B cell (primary cell): ENCODE measurements at regions not wholly inside any gene's neighbourhood (a gene's known extent, or its start where the extent isn't known, plus 50 kb on each side); places are given as distances from the start of the nearest gene placed in this dataset.

Experiments
- ATAC-seq: fragments of 200-7000 bp; cut with Tn5 transposase; one replicate; pipeline ENCODE4 v1.10.0; 2021; ENCODE audit warnings: low read depth, mild to moderate bottlenecking, moderate number of reproducible peaks, moderate library complexity
- CTCF ChIA-PET: fragments of 350-600 bp; sonication (Branson Sonifier 250); formaldehyde crosslinking; loops from one replicate; lab custom pipeline; 2021; ENCODE audit warnings: antibody characterized with exemption, inconsistent platforms; lab: Charles Lee
- POLR2A ChIA-PET: fragments of 350-600 bp; sonication (Branson Sonifier 250); formaldehyde crosslinking; loops from one replicate; lab custom pipeline; 2021; ENCODE audit warnings: antibody characterized with exemption; lab: Charles Lee
- DNase-seq: peaks from one replicate; pipeline ENCODE4 v3.0.0; 2013
- H2AFZ ChIP-seq: 2 replicates; pipeline ENCODE4 v1.6.1; 2012; ENCODE audit warnings: mild to moderate bottlenecking, low read depth, low read length; ENCODE audit not compliant: insufficient read depth, poor library complexity, severe bottlenecking
- H3K27ac ChIP-seq, 2 donors: 1 replicate in 1 of 2; 2 replicates in 1 of 2; pipeline ENCODE4 v1.5.1; 2012 to 2013; ENCODE audit warnings: low read length in 2 of 2, mild to moderate bottlenecking in 2 of 2, moderate library complexity in 1 of 2
- H3K27me3 ChIP-seq, 4 experiments: fragments of 200-600 bp in 1 of 4; sonication (generic) in 1 of 4; replicated peaks in 1 of 4; 1 replicate in 2 of 4; 2 replicates in 2 of 4; pipeline versions ENCODE4 v1.6.1 to v1.7.0; 2013 to 2016; ENCODE audit warnings: low read length in 3 of 4, mild to moderate bottlenecking in 2 of 4, mixed read lengths in 1 of 4, moderate library complexity in 1 of 4; ENCODE audit not compliant: insufficient read depth in 4 of 4, control insufficient read depth in 3 of 4; ENCODE audit errors: control extremely low read depth in 1 of 4
- H3K36me3 ChIP-seq, 2 experiments: replicated peaks in 1 of 2; 1 replicate in 1 of 2; 2 replicates in 1 of 2; pipeline versions ENCODE4 v1.6.1 to v1.7.1; 2013; ENCODE audit warnings: low read length in 1 of 2; ENCODE audit not compliant: insufficient read depth in 2 of 2, control insufficient read depth in 1 of 2; ENCODE audit errors: control extremely low read depth in 1 of 2, extremely low read depth in 1 of 2
- H3K4me1 ChIP-seq, 2 donors: fragments of 200-600 bp in 1 of 2; sonication (generic) in 1 of 2; 1 replicate in 1 of 2; 2 replicates in 1 of 2; pipeline versions ENCODE4 v1.5.1 to v1.6.1; 2013 to 2017; ENCODE audit warnings: low read length in 2 of 2; ENCODE audit not compliant: control insufficient read depth in 2 of 2, insufficient read depth in 2 of 2
- H3K4me2 ChIP-seq: replicated peaks from 2 replicates; pipeline ENCODE3; 2012; ENCODE audit warnings: mild to moderate bottlenecking, low read depth, low read length; ENCODE audit not compliant: poor library complexity, severe bottlenecking
- H3K4me3 ChIP-seq, 5 experiments: fragments of 200-600 bp in 1 of 5; sonication (generic) in 1 of 5; 1 replicate in 3 of 5; 2 replicates in 2 of 5; pipeline versions ENCODE4 v1.5.1 to v1.7.0; 2011 to 2016; ENCODE audit warnings: low read length in 4 of 5, mild to moderate bottlenecking in 4 of 5, low read depth in 2 of 5, control low read depth in 1 of 5, moderate library complexity in 1 of 5; ENCODE audit not compliant: insufficient read depth in 1 of 5; ENCODE audit errors: control extremely low read depth in 1 of 5, extremely low read depth in 1 of 5
- H3K79me2 ChIP-seq: fragments of 200-600 bp; sonication (generic); one replicate; pipeline ENCODE4 v1.6.0; 2016; ENCODE audit warnings: low read length; ENCODE audit not compliant: control insufficient read depth, insufficient read depth
- H3K9ac ChIP-seq: fragments of 200-600 bp; sonication (generic); 2 replicates; pipeline ENCODE4 v1.6.1; 2017; ENCODE audit warnings: mild to moderate bottlenecking, low read length, moderate library complexity
- H3K9me3 ChIP-seq, 3 donors: one replicate each; pipeline versions ENCODE4 v1.6.1 to v1.7.1; 2013; ENCODE audit warnings: low read length in 2 of 3; ENCODE audit not compliant: control insufficient read depth in 2 of 3, insufficient read depth in 1 of 3; ENCODE audit errors: control extremely low read depth in 1 of 3
- H4K20me1 ChIP-seq: 2 replicates; pipeline ENCODE4 v1.6.0; 2012; ENCODE audit warnings: mild to moderate bottlenecking, low read length; ENCODE audit not compliant: insufficient read depth, control insufficient read depth, poor library complexity, severe bottlenecking
- H3K27ac Mint-ChIP-seq: one replicate; pipeline ENCODE4 v1.8.0; 2021; ENCODE audit warnings: mixed read lengths
- H3K27me3 Mint-ChIP-seq: one replicate; pipeline ENCODE4 v1.8.0; 2021; ENCODE audit warnings: mixed read lengths
- H3K4me1 Mint-ChIP-seq: one replicate; pipeline ENCODE4 v1.8.0; 2021; ENCODE audit warnings: mixed read lengths
- H3K4me3 Mint-ChIP-seq: one replicate; pipeline ENCODE4 v1.8.0; 2021; ENCODE audit warnings: mixed read lengths
- H3K9me3 Mint-ChIP-seq: one replicate; pipeline ENCODE4 v1.8.0; 2022; ENCODE audit warnings: mixed read lengths; ENCODE audit not compliant: insufficient read depth
- EZH2 ChIP-seq: IDR thresholded peaks from 2 replicates; pipeline ENCODE4 v1.6.1; 2012; ENCODE audit warnings: borderline replicate concordance, low read depth, mild to moderate bottlenecking, moderate library complexity, low read length; ENCODE audit not compliant: insufficient read depth, poor library complexity, severe bottlenecking
- WGBS: methylation state at CpG from one replicate; pipeline ENCODE4 v1.1.5; 2013; ENCODE audit warnings: missing lambda C conversion rate; ENCODE audit not compliant: insufficient coverage; 5-methylcytosine and 5-hydroxymethylcytosine counted together
- intact Hi-C: fragments of 100-400 bp; cut with micrococcal nuclease; formaldehyde crosslinking; loops from one replicate; pipeline ENCODE4 v1.10.0; 2022
- TF ChIP-seq, protein P1 (sequence below): fragments of 200-600 bp; IDR thresholded peaks from one replicate; pipeline ENCODE4 v1.8.0; 2022; ENCODE audit warnings: antibody characterized with exemption, mild to moderate bottlenecking

DNA sequence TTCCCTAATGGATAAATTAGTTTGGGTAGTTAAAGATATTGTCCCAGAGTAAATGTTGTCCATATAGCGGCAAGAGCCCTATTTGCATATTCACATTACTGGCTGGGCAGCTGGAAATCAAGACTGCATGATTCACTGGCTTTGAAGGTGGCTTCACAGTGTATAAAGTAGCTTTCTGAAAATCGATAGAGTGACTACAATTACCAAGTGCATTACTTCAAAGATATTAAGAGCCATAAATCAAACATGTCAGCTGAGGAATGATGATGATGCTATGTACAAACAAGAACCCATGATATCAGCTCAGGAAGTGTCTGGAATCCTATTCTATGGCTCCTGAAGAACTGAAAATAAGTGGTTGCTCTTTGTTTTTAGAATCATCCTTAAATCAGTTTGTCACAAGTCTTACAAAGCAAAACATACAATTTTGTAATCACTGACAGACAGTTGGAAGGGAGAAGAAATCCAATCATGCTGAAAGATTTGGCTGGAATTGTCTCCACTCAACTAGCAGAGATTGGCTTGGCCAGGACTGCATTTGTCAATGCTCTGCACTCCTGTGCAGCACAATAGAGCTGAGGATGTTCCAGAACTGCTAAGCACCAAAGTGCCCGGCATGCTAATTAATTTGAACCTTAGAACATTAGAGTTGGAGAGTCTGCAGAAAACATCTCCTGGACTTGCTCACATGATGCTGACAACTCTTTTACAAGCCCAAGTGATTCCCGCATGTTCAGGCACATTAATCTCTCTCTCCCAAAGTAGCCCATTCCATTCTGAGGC lies 77.9 kb upstream of the B3GAT2 start:
- Histone ChIP-seq H2AFZ (no peak overlapping the region), H3K4me2 (no peak overlapping the region), H3K9me3 (peaks cover 0 to 3% (median 0%) of the 10 kb centered on the region in 3 donors), H3K9ac (no peak overlapping the region), H3K4me1 (no peaks in the 10 kb centered on the region), H3K27ac (no peak overlapping the region), H3K36me3 (no peaks in the 10 kb centered on the region), H3K27me3 (peaks cover 0 to 9% (median 0%) of the 10 kb centered on the region in 4 experiments), H4K20me1 (no peaks in the 10 kb centered on the region), H3K4me3 (no peak overlapping the region), H3K79me2 (no peaks in the 10 kb centered on the region)
- Mint-ChIP-seq H3K9me3 (no peaks in the 10 kb centered on the region), H3K27ac (no peak overlapping the region), H3K27me3 (peaks cover 34% of the 10 kb centered on the region), H3K4me1 (no peaks in the 10 kb centered on the region), H3K4me3 (no peak overlapping the region)
- ATAC-seq = no peak
- DNase-seq = no peak
- intact Hi-C loops = no loop called here
- ChIA-PET CTCF (no interaction called here), POLR2A (no interaction called here)
- 100% methylated on average over 1 of the region's 4 CpGs for WGBS
- TF ChIP-seq EZH2 = no peak
- TF ChIP-seq, protein P1, sequence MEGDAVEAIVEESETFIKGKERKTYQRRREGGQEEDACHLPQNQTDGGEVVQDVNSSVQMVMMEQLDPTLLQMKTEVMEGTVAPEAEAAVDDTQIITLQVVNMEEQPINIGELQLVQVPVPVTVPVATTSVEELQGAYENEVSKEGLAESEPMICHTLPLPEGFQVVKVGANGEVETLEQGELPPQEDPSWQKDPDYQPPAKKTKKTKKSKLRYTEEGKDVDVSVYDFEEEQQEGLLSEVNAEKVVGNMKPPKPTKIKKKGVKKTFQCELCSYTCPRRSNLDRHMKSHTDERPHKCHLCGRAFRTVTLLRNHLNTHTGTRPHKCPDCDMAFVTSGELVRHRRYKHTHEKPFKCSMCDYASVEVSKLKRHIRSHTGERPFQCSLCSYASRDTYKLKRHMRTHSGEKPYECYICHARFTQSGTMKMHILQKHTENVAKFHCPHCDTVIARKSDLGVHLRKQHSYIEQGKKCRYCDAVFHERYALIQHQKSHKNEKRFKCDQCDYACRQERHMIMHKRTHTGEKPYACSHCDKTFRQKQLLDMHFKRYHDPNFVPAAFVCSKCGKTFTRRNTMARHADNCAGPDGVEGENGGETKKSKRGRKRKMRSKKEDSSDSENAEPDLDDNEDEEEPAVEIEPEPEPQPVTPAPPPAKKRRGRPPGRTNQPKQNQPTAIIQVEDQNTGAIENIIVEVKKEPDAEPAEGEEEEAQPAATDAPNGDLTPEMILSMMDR = no peak

DNA sequence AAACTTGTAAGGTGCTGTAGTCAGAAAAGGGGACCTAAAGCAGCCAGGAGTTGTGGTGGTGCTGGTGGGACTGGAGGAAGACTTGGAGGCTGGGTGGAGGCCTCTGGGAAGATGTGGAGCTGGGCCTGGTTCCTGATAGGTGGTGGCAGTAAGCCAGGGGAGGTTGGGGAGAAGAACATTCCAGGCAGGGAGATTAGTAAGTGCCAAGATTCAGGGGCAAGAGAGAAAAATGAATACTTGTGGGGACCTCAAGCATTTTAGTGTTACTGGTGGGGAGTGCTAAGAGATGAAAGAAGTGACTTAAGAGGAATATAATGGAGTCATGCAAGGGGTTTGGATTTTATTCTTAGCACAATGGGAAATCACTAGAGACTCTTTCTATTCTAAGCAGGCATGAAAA lies 79.0 kb upstream of the B3GAT2 start:
- Histone ChIP-seq H3K9me3 (peaks cover 0 to 3% (median 0%) of the 10 kb centered on the region in 3 donors), H3K36me3 (no peaks in the 10 kb centered on the region), H2AFZ (no peak overlapping the region), H3K27ac (no peak overlapping the region), H3K9ac (no peak overlapping the region), H3K4me2 (no peak overlapping the region), H3K79me2 (no peaks in the 10 kb centered on the region), H4K20me1 (no peaks in the 10 kb centered on the region), H3K4me3 (no peak overlapping the region), H3K4me1 (no peaks in the 10 kb centered on the region), H3K27me3 (peaks cover 0 to 9% (median 0%) of the 10 kb centered on the region in 4 experiments)
- Mint-ChIP-seq H3K4me1 (no peaks in the 10 kb centered on the region), H3K4me3 (no peak overlapping the region), H3K27me3 (peaks cover 31% of the 10 kb centered on the region), H3K9me3 (no peaks in the 10 kb centered on the region), H3K27ac (no peak overlapping the region)
- CTCF ChIA-PET = no interaction called here
- DNase-seq (no peak), ATAC-seq (no peak)
- POLR2A ChIA-PET = no interaction called here
- intact Hi-C loops = no loop called here
- TF ChIP-seq EZH2 = no peak
- TF ChIP-seq, protein P1 = no peak
